Right cardiac atrium (tissue), 5 donors: ENCODE measurements at regions not wholly inside any gene's neighbourhood (a gene's known extent, or its start where the extent isn't known, plus 50 kb on each side); places are given as distances from the start of the nearest gene placed in this dataset.
"Not testable (repeated sequence)": the region's sequence is repeated elsewhere in the genome, so short reads cannot be mapped to it uniquely, and the experiment has no call there.

Experiments
- ATAC-seq, 2 donors: fragments of 200-7000 bp; cut with Tn5 transposase; one replicate each; pipeline versions ENCODE4 v1.8.0 to v1.9.1; 2020; ENCODE audit warnings: moderate library complexity in 2 of 2, mild to moderate bottlenecking in 1 of 2
- DNase-seq, 3 donors: peaks; one replicate each; pipeline ENCODE4 v3.0.0-alpha.2; 2020
- H3K27ac ChIP-seq: one replicate; pipeline ENCODE4 v1.5.1; 2013; ENCODE audit warnings: mild to moderate bottlenecking, low read length, control low read depth, moderate library complexity
- H3K27me3 ChIP-seq: one replicate; pipeline ENCODE4 v1.6.1; 2013; ENCODE audit not compliant: control insufficient read depth, insufficient read depth
- H3K4me1 ChIP-seq: one replicate; pipeline ENCODE4 v1.6.1; 2013; ENCODE audit warnings: low read length; ENCODE audit not compliant: control insufficient read depth, insufficient read depth
- H3K4me3 ChIP-seq: one replicate; pipeline ENCODE4 v1.5.1; 2013; ENCODE audit warnings: low read length, control low read depth
- H3K9me3 ChIP-seq: one replicate; pipeline ENCODE4 v1.6.1; 2013; ENCODE audit warnings: low read length; ENCODE audit not compliant: control insufficient read depth
- WGBS: extraction: QIAGEN DNeasy Blood & Tissue Kit; methylation state at CpG from one replicate; pipeline ENCODE4 v1.1.7; 2013; 5-methylcytosine and 5-hydroxymethylcytosine counted together
- intact Hi-C, 4 donors: fragments of 100-400 bp; cut with DNase I; formaldehyde crosslinking; loops; one replicate each; pipeline versions ENCODE4 v1.11.0 to v1.14.0; 2022 to 2023
- donor health status: healthy with polysubstance abuse.
- donor health status: DM: no; HTN: yes; CAD: no.
- donor health status: DM: no; HTN: no; CAD: no.
- donor health status: DM: no; HTN: yes; CAD: no; lungs with severe emphysema.
- donor health status: DM: yes; HTN: yes; CAD: no.

DNA sequence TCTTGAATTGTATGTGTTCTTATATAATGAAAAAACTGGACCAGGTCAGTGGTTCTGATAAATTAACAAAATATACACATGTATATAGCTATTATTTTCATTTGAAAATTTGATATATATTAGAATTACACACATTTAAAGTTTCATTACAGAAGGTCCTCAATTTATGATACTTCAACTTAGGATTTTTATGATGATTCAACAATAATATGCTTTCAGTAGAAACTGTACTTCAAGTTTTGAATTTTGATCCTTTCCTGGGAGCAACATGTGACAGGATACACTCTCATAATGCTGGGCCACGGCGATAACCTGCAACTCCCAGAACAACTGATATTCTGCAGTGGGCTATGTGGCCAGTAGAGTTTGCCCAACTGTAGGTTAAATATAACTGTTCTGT, 344.7 kb downstream of the TAF11L14 start:
- DNase-seq (no peak), ATAC-seq (no peak)
- H3K4me1 ChIP-seq, result no peaks in the 10 kb centered on the region
- no peak overlapping the region for H3K4me3 ChIP-seq
- H3K9me3 ChIP-seq, result no peaks in the 10 kb centered on the region
- H3K27ac ChIP-seq, result no peak overlapping the region
- 83% methylated on average over 2 of the region's 2 CpGs for WGBS
- intact Hi-C loops, result no loop called here
- H3K27me3 ChIP-seq, result no peaks in the 10 kb centered on the region

GRCh38 chr5:17982626-17983025, 348.4 kb downstream of the TAF11L14 start:
- ATAC-seq, DNase-seq, H3K27me3 ChIP-seq, H3K27ac ChIP-seq, H3K9me3 ChIP-seq, intact Hi-C loops, H3K4me1 ChIP-seq, H3K4me3 ChIP-seq: not testable (repeated sequence)
- 90% methylated on average over 3 of the region's 3 CpGs for WGBS

- WGBS, result 41% methylated on average over 4 of the region's 4 CpGs
- intact Hi-C loops, result no loop called here
- H3K4me1 ChIP-seq, result no peaks in the 10 kb centered on the region
- no peak overlapping the region for H3K27ac ChIP-seq
- no peak for ATAC-seq
- DNase-seq, result no peak
- H3K4me3 ChIP-seq, result no peak overlapping the region
- peaks cover 2% of the 10 kb centered on the region for H3K9me3 ChIP-seq
- H3K27me3 ChIP-seq, result no peaks in the 10 kb centered on the region
These were observed 354.8 kb downstream of the TAF11L14 start for GRCh38 chr5:17989036-17989435.

DNA sequence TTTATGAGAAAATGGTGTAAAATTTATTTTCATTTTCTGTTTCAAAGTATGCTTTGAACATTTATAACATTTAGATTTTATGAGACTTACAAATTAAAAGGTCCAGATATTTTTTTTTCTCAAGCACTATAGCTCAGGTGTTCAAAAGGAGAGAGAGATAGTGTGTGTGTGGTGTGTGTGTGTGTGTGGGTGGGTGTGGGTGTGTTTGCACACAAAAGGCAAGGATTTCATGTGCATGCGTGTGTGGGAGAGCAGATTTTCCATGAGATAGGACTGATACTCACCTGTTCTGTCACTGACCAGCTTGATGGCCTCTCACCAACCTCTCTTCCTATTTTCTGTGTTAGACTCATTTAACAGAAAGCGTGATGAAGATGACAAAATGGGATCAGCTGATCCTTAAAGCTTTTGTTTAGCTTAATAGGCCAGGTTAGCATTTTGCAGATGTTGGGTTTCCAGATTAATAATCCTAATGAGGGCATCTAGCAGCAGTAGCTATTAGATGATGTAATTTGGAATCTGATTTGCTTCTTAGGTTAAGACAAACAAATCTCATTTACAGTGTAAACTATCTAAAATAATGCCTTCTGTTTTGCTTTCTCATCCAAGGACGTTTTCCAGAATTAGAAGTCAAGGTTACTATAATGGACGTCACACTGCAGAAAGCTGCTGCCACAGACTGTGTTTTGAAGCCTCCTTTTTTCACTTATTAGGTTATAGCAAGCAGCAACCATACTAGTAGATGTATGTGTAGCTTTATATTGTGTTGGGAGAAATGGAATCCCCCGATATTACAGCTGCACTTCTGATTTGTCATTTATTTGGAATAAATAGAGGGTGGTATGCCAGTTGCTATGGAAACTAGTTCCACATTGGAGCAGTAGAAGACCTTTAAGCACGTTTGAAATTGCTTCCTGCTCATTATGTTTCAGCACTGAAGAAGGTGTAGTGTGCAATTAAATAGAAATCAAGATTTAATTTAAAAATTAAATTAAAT, 355.6 kb downstream of the TAF11L14 start:
- WGBS, result 49% methylated on average over 6 of the region's 6 CpGs
- H3K27me3 ChIP-seq, result no peaks in the 10 kb centered on the region
- DNase-seq (no peak), ATAC-seq (no peak)
- no peak overlapping the region for H3K27ac ChIP-seq
- no peaks in the 10 kb centered on the region for H3K4me1 ChIP-seq
- H3K9me3 ChIP-seq, result peaks cover 2% of the 10 kb centered on the region
- H3K4me3 ChIP-seq, result no peak overlapping the region
- intact Hi-C loops, result no loop called here

DNA sequence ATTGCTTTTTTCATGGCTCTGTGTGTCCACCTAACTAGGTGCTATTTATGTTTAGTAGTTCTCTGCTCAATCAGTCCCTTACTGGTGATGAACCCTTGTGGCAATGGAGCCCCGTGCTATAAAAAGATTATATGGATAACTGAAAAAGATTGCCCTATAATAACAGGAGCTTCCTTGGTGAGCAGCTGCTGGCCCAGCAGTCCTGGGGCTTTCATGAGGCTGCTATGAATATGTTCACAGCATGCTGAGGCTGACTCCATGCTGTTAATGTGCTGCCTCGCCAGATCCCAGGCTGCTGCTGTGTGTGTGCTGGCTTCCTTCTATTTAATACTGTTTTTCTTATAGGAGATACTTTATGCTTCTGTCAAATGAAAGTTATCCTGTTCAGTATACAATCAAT, 357.5 kb downstream of the TAF11L14 start:
- WGBS, result 49% methylated on average over 2 of the region's 2 CpGs
- Histone ChIP-seq H3K4me3 (no peak overlapping the region), H3K4me1 (no peaks in the 10 kb centered on the region), H3K27ac (no peak overlapping the region), H3K27me3 (no peaks in the 10 kb centered on the region), H3K9me3 (peaks cover 2% of the 10 kb centered on the region)
- intact Hi-C loops, result no loop called here
- ATAC-seq (no peak), DNase-seq (no peak)

DNA sequence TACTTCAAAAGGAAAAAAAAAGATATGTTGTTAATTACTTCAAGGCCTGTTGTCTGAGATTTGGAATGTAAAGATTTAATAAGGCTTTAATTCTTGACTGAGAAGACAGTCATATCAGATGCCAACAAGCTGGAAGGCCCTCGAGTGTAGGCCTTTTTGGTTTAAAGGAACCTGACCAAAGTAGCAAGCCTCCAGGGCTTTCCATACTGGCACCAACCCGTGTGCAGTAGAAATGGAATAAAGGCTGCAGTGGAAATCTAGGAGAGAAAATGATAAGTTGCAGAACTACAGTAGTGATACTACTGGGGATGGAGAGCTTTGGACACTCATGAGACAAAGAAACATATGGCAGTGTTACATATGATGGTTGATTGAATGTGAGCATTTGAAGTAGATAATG, 358.0 kb downstream of the TAF11L14 start:
- Histone ChIP-seq H3K27me3 (no peaks in the 10 kb centered on the region), H3K4me3 (no peak overlapping the region), H3K27ac (no peak overlapping the region), H3K9me3 (no peaks in the 10 kb centered on the region), H3K4me1 (no peaks in the 10 kb centered on the region)
- intact Hi-C loops, result no loop called here
- 43% methylated on average over 2 of the region's 2 CpGs for WGBS
- DNase-seq (no peak), ATAC-seq (no peak)

- 51% methylated on average over 3 of the region's 3 CpGs for whole genome bisulfite sequencing
- ATAC-seq (no peak), DNase-seq (no peak)
- peaks cover 3% of the 10 kb centered on the region for H3K9me3 ChIP-seq
- intact Hi-C loops, result no loop called here
- H3K4me3 ChIP-seq, result no peak overlapping the region
- H3K27me3 ChIP-seq, result no peaks in the 10 kb centered on the region
- no peaks in the 10 kb centered on the region for H3K4me1 ChIP-seq
- H3K27ac ChIP-seq, result no peak overlapping the region
These were observed 361.7 kb downstream of the TAF11L14 start for GRCh38 chr5:17995997-17996396.

DNA sequence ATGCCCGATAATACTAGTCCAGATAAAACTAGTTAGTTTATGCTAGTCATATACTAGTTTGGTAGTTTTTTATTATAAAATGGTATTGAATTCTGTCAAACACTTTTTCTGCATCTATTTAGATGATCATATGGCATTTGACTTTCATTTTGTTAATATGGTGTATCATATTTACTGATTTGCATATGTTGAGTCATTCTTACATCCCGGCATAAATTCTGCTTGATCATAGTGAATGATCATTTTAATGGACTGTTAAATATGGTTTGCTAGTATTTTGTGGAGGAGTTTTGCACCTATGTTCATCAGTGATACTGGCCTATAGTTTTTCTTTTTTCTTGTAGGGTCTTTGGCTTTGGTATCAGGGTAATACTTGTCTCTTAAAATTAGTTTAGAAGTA, 365.6 kb downstream of the TAF11L14 start:
- whole genome bisulfite sequencing, result 87% methylated on average over 2 of the region's 2 CpGs
- intact Hi-C loops, result no loop called here
- H3K27me3 ChIP-seq, result no peaks in the 10 kb centered on the region

DNA sequence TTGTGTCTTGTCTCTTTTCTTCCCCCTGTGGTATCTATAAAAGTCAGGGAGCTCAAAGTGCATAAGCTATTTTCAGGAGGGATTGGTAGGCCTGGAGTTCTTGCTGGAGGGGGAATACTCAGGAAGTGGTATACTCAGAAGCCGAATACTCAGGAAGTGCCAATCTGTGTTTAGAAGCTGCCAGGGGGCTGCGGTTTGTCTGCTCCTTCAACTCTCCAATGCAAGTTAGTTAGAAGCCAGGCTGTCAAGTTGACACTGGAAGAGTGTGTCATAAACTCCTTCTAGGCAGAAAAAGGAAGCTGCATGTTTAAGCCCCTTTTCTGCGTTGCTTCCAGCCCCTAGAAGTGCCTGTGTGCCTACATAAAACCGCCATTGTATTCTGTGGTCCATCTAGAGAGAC, 366.5 kb downstream of the TAF11L14 start:
- Histone ChIP-seq H3K4me3 (no peak overlapping the region), H3K9me3 (peaks cover 3% of the 10 kb centered on the region), H3K4me1 (no peaks in the 10 kb centered on the region), H3K27ac (no peak overlapping the region), H3K27me3 (no peaks in the 10 kb centered on the region)
- 48% methylated on average over 4 of the region's 4 CpGs for WGBS
- no peak for DNase-seq
- ATAC-seq, result no peak
- intact Hi-C loops, result no loop called here

More for the DNA sequence above, 365.6 kb downstream of the TAF11L14 start:
- Histone ChIP-seq H3K4me1 (no peaks in the 10 kb centered on the region), H3K27ac (no peak overlapping the region), H3K4me3 (no peak overlapping the region), H3K9me3 (peaks cover 3% of the 10 kb centered on the region)
- DNase-seq (no peak), ATAC-seq (no peak)

DNA sequence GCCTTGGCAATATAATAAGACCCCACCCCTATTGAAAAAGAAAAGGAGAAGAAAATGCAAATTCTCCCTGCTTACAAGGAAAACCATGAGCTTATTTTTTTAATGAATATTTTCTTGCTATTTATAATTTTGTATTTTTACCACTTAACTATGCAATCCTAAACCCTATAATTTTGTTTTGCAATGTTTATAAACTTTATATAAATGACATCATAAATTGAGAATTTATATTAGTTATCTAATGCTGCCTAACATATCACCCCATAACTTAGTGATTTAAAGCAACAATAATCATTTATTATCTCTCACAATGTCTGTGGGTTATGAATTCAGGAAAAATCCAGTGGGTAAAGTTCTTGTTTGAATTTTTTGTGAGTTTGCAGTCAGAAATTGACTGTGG, 369.1 kb downstream of the TAF11L14 start:
- DNase-seq (no peak), ATAC-seq (no peak)
- intact Hi-C loops, result no loop called here
- no peaks in the 10 kb centered on the region for H3K27me3 ChIP-seq
- peaks cover 3% of the 10 kb centered on the region for H3K9me3 ChIP-seq
- H3K27ac ChIP-seq, result no peak overlapping the region
- H3K4me1 ChIP-seq, result no peaks in the 10 kb centered on the region
- no peak overlapping the region for H3K4me3 ChIP-seq

GRCh38 chr5:18003784-18004183, 369.5 kb downstream of the TAF11L14 start:
- intact Hi-C loops, result no loop called here
- ATAC-seq, result no peak
- 88% methylated on average over 2 of the region's 2 CpGs for WGBS

More at GRCh38 chr5:18003784-18004183, 369.5 kb downstream of the TAF11L14 start:
- peaks cover 3% of the 10 kb centered on the region for H3K9me3 ChIP-seq
- no peaks in the 10 kb centered on the region for H3K27me3 ChIP-seq
- H3K27ac ChIP-seq, result no peak overlapping the region
- no peak for DNase-seq
- H3K4me1 ChIP-seq, result no peaks in the 10 kb centered on the region
- H3K4me3 ChIP-seq, result no peak overlapping the region
